Caki2 (cell line): ENCODE measurements at regions not wholly inside any gene's neighbourhood (a gene's known extent, or its start where the extent isn't known, plus 50 kb on each side); places are given as distances from the start of the nearest gene placed in this dataset.
"Not testable (repeated sequence)": the region's sequence is repeated elsewhere in the genome, so short reads cannot be mapped to it uniquely, and the experiment has no call there.

Source experiments
- DNase-seq: peaks from one replicate; pipeline ENCODE4 v3.0.0-alpha.2; 2015; ENCODE audit warnings: low read depth
- in situ Hi-C: cut with HindIII; loops from 2 replicates; pipeline ENCODE4 v1.10.0; 2016; ENCODE audit warnings: low sequenced_read_pairs, low pct_unique_long_range_greater_than_20kb, mixed read lengths

GRCh38 chr3:71938081-71938480 lies 153.1 kb upstream of the PROK2 start:
- DNase-seq, in situ Hi-C loops: not testable (repeated sequence)

- no peak for DNase-seq
- in situ Hi-C loops, result no loop called here
Observed at GRCh38 chr3:71936681-71937080, 151.7 kb upstream of the PROK2 start.

- in situ Hi-C loops, result no loop called here
- no peak for DNase-seq
Observed at GRCh38 chr3:71934520-71935270, 149.7 kb upstream of the PROK2 start.

- in situ Hi-C loops, result no loop called here
- DNase-seq, result no peak
Observed at GRCh38 chr3:71931922-71932321, 147.0 kb upstream of the PROK2 start.

GRCh38 chr3:71930056-71930991 lies 145.4 kb upstream of the PROK2 start:
- DNase-seq, result no peak
- in situ Hi-C loops, result no loop called here

- no peak for DNase-seq
- in situ Hi-C loops, result no loop called here
Observed at GRCh38 chr3:71928212-71928611, 143.3 kb upstream of the PROK2 start.

GRCh38 chr3:71927505-71928066 lies 142.6 kb upstream of the PROK2 start:
- in situ Hi-C loops, result no loop called here

GRCh38 chr3:71926616-71927015 lies 141.7 kb upstream of the PROK2 start:
- no peak for DNase-seq
- in situ Hi-C loops, result no loop called here

More at GRCh38 chr3:71927505-71928066, 142.6 kb upstream of the PROK2 start:
- DNase-seq, result no peak

- in situ Hi-C loops, result no loop called here
- peak; percentile 19 for DNase-seq
Observed at GRCh38 chr3:71926262-71926600, 141.3 kb upstream of the PROK2 start.

GRCh38 chr3:71925511-71926261 lies 140.7 kb upstream of the PROK2 start:
- DNase-seq, in situ Hi-C loops: not testable (repeated sequence)

- in situ Hi-C loops, result no loop called here
- DNase-seq, result no peak
Observed at GRCh38 chr3:71924721-71925120, 139.8 kb upstream of the PROK2 start.

- in situ Hi-C loops, result no loop called here
- DNase-seq, result no peak
Observed at GRCh38 chr3:71921036-71921435, 136.1 kb upstream of the PROK2 start.

GRCh38 chr3:71919572-71919971 lies 134.6 kb upstream of the PROK2 start:
- in situ Hi-C loops, result no loop called here
- no peak for DNase-seq

- DNase-seq, result no peak
- in situ Hi-C loops, result no loop called here
Observed at GRCh38 chr3:71917545-71917944, 132.6 kb upstream of the PROK2 start.

GRCh38 chr3:71916747-71917369 lies 131.9 kb upstream of the PROK2 start:
- no peak for DNase-seq
- in situ Hi-C loops, result no loop called here

GRCh38 chr3:71912839-71913495 lies 128.0 kb upstream of the PROK2 start:
- in situ Hi-C loops, result no loop called here
- no peak for DNase-seq

GRCh38 chr3:71910108-71910507 lies 125.2 kb upstream of the PROK2 start:
- in situ Hi-C loops, result no loop called here
- DNase-seq, result no peak

GRCh38 chr3:71907996-71908395 lies 123.0 kb upstream of the PROK2 start:
- DNase-seq, result no peak
- in situ Hi-C loops, result no loop called here
